ENCODE measurements at regions not wholly inside any gene's neighbourhood (a gene's known extent, or its start where the extent isn't known, plus 50 kb on each side); places are given as distances from the start of the nearest gene placed in this dataset.
A peak's percentile ranks its signal among the peaks of the same experiment; 100 is the strongest.

- TF ChIP-seq CTCF (conservative IDR thresholded peaks at IDR 0.05; ENCODE audit: low read depth, low read length), result no peak
- DNase-seq (ENCODE audit: low read depth), result no peak
- H3K4me3 ChIP-seq (ENCODE audit: low read length), result no peak overlapping the region
Observed at GRCh38 chr5:61999371-61999770, 306.6 kb upstream of the KIF2A start.

GRCh38 chr5:62000646-62001045 is 305.4 kb upstream of the KIF2A start:
- no peak overlapping the region for H3K4me3 ChIP-seq (ENCODE audit: low read length)
- no peak for DNase-seq (ENCODE audit: low read depth)
- no peak for TF ChIP-seq CTCF (conservative IDR thresholded peaks at IDR 0.05; ENCODE audit: low read depth, low read length)

- no peak overlapping the region for H3K4me3 ChIP-seq (ENCODE audit: low read length)
- no peak for DNase-seq (ENCODE audit: low read depth)
- no peak for TF ChIP-seq CTCF (conservative IDR thresholded peaks at IDR 0.05; ENCODE audit: low read depth, low read length)
Observed at GRCh38 chr5:62001640-62002039, 304.4 kb upstream of the KIF2A start.

GRCh38 chr5:62002436-62002835 is 303.6 kb upstream of the KIF2A start:
- DNase-seq (ENCODE audit: low read depth), result no peak
- TF ChIP-seq CTCF (conservative IDR thresholded peaks at IDR 0.05; ENCODE audit: low read depth, low read length), result no peak
- H3K4me3 ChIP-seq (ENCODE audit: low read length), result no peak overlapping the region

GRCh38 chr5:62005551-62005950 is 300.5 kb upstream of the KIF2A start:
- DNase-seq (ENCODE audit: low read depth), result no peak
- no peak overlapping the region for H3K4me3 ChIP-seq (ENCODE audit: low read length)
- TF ChIP-seq CTCF (conservative IDR thresholded peaks at IDR 0.05; ENCODE audit: low read depth, low read length), result no peak

GRCh38 chr5:62007457-62007856 is 298.5 kb upstream of the KIF2A start:
- DNase-seq (ENCODE audit: low read depth), result no peak
- no peak for TF ChIP-seq CTCF (conservative IDR thresholded peaks at IDR 0.05; ENCODE audit: low read depth, low read length)
- H3K4me3 ChIP-seq (ENCODE audit: low read length), result no peak overlapping the region

GRCh38 chr5:62011089-62011664 is 294.8 kb upstream of the KIF2A start:
- peak; percentile 21 for DNase-seq (ENCODE audit: low read depth)

More at GRCh38 chr5:62011089-62011664, 294.8 kb upstream of the KIF2A start:
- no peak overlapping the region for H3K4me3 ChIP-seq (ENCODE audit: low read length)
- TF ChIP-seq CTCF (conservative IDR thresholded peaks at IDR 0.05; ENCODE audit: low read depth, low read length), result no peak

All from retinal pigment epithelial cell (primary cell).